ENCODE measurements at regions not wholly inside any gene's neighbourhood (a gene's known extent, or its start where the extent isn't known, plus 50 kb on each side); places are given as distances from the start of the nearest gene placed in this dataset.

- Histone ChIP-seq H4K20me1 (ENCODE audit: insufficient read depth, low read length) (no peaks in the 10 kb centered on the region), H3K27me3 (ENCODE audit: control insufficient read depth in 1 of 2, insufficient read depth in 2 of 2, low read length in 2 of 2) (no peaks in the 10 kb centered on the region), H3K4me3 (replicated peaks in 1 of 3; ENCODE audit: insufficient read depth in 1 of 3, low read depth in 2 of 3, low read length in 3 of 3) (no peak overlapping the region), H2AFZ (ENCODE audit: low read length) (no peak overlapping the region), H3K79me2 (ENCODE audit: insufficient read depth, low read length) (no peaks in the 10 kb centered on the region), H3K9ac (ENCODE audit: insufficient read depth, low read depth, low read length) (no peak overlapping the region), H3K4me1 (ENCODE audit: insufficient read depth, low read length) (no peaks in the 10 kb centered on the region), H3K4me2 (ENCODE audit: low read depth, low read length) (no peak overlapping the region), H3K27ac (ENCODE audit: extremely low read length, insufficient read depth, low read length) (no peak overlapping the region), H3K9me3 (ENCODE audit: low read length) (peaks cover 97% of the 10 kb centered on the region), H3K36me3 (replicated peaks in 1 of 2; ENCODE audit: control insufficient read depth in 1 of 2, insufficient read depth in 2 of 2, low read length in 2 of 2) (no peaks in the 10 kb centered on the region)
- no peak for DNase-seq (ENCODE audit: low spot score)
- in situ Hi-C loops (cut with HindIII; ENCODE audit: extremely low pct_ligation_motif_present, low pct_unique_long_range_greater_than_20kb) (no loop called here), intact Hi-C loops (cut with micrococcal nuclease; ENCODE audit: unreplicated experiment) (no loop called here)
- no peak for FAIRE-seq
- 5% methylated on average over 1 of the region's 1 CpG for WGBS (ENCODE audit: low lambda C conversion rate)
- ATAC-seq = no peak
- no TSS peak for BruUV-seq (replicated peaks)
- CTCF ChIA-PET (ENCODE audit: low intra/inter-chr PET ratio, low total read pairs) = no interaction called here
- POLR2A ChIA-PET = no interaction called here
- TF ChIP-seq ESRRA (CRISPR knock-in tag; IDR thresholded peaks at IDR 0.05; ENCODE audit: low read depth) (no peak), HCFC1 (IDR thresholded peaks at IDR 0.05; ENCODE audit: low read depth, low read length) (no peak), TBX2 (CRISPR knock-in tag; IDR thresholded peaks at IDR 0.05; ENCODE audit: borderline replicate concordance) (no peak), ZNF232 (CRISPR knock-in tag; IDR thresholded peaks at IDR 0.05; ENCODE audit: borderline replicate concordance) (no peak), GLI4 (CRISPR knock-in tag; IDR thresholded peaks at IDR 0.05; ENCODE audit: borderline replicate concordance) (no peak), ZNF264 (CRISPR knock-in tag; IDR thresholded peaks at IDR 0.05) (no peak), ZSCAN21 (CRISPR knock-in tag; IDR thresholded peaks at IDR 0.05; ENCODE audit: borderline replicate concordance) (no peak), ZNF740 (CRISPR knock-in tag; IDR thresholded peaks at IDR 0.05) (no peak), SMYD3 (CRISPR knock-in tag; IDR thresholded peaks at IDR 0.05) (no peak), ZNF383 (CRISPR knock-in tag; IDR thresholded peaks at IDR 0.05; ENCODE audit: borderline replicate concordance) (no peak), HOXA3 (CRISPR knock-in tag; IDR thresholded peaks at IDR 0.05) (no peak), ZNF281 (CRISPR knock-in tag; IDR thresholded peaks at IDR 0.05; ENCODE audit: borderline replicate concordance) (no peak)
- TF ChIP-seq, protein P1, sequence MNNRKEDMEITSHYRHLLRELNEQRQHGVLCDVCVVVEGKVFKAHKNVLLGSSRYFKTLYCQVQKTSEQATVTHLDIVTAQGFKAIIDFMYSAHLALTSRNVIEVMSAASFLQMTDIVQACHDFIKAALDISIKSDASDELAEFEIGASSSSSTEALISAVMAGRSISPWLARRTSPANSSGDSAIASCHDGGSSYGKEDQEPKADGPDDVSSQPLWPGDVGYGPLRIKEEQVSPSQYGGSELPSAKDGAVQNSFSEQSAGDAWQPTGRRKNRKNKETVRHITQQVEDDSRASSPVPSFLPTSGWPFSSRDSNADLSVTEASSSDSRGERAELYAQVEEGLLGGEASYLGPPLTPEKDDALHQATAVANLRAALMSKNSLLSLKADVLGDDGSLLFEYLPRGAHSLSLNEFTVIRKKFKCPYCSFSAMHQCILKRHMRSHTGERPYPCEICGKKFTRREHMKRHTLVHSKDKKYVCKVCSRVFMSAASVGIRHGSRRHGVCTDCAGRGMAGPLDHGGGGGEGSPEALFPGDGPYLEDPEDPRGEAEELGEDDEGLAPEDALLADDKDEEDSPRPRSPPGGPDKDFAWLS (CRISPR knock-in tag; IDR thresholded peaks at IDR 0.05; ENCODE audit: borderline replicate concordance) = no peak
- TF ChIP-seq, protein P2, sequence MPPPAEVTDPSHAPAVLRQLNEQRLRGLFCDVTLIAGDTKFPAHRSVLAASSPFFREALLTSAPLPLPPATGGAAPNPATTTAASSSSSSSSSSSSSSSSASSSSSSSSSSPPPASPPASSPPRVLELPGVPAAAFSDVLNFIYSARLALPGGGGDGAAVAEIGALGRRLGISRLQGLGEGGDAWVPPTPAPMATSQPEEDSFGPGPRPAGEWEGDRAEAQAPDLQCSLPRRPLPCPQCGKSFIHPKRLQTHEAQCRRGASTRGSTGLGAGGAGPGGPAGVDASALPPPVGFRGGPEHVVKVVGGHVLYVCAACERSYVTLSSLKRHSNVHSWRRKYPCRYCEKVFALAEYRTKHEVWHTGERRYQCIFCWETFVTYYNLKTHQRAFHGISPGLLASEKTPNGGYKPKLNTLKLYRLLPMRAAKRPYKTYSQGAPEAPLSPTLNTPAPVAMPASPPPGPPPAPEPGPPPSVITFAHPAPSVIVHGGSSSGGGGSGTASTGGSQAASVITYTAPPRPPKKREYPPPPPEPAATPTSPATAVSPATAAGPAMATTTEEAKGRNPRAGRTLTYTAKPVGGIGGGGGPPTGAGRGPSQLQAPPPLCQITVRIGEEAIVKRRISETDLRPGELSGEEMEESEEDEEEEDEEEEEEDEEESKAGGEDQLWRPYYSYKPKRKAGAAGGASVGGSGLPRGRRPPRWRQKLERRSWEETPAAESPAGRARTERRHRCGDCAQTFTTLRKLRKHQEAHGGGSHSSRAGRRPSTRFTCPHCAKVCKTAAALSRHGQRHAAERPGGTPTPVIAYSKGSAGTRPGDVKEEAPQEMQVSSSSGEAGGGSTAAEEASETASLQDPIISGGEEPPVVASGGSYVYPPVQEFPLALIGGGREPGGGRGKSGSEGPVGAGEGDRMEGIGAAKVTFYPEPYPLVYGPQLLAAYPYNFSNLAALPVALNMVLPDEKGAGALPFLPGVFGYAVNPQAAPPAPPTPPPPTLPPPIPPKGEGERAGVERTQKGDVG (CRISPR knock-in tag; IDR thresholded peaks at IDR 0.05; ENCODE audit: borderline replicate concordance) = no peak
These were observed 338.9 kb downstream of the PCDH17 start for GRCh38 chr13:57970404-57970803.

All from HepG2 (cell line).